RKO (cell line): ENCODE measurements at regions not wholly inside any gene's neighbourhood (a gene's known extent, or its start where the extent isn't known, plus 50 kb on each side); places are given as distances from the start of the nearest gene placed in this dataset.
"Not testable (repeated sequence)": the region's sequence is repeated elsewhere in the genome, so short reads cannot be mapped to it uniquely, and the experiment has no call there.

Experiments
- DNase-seq: peaks from one replicate; pipeline ENCODE4 v3.0.0-alpha.2; 2016; ENCODE audit warnings: low spot score

DNA sequence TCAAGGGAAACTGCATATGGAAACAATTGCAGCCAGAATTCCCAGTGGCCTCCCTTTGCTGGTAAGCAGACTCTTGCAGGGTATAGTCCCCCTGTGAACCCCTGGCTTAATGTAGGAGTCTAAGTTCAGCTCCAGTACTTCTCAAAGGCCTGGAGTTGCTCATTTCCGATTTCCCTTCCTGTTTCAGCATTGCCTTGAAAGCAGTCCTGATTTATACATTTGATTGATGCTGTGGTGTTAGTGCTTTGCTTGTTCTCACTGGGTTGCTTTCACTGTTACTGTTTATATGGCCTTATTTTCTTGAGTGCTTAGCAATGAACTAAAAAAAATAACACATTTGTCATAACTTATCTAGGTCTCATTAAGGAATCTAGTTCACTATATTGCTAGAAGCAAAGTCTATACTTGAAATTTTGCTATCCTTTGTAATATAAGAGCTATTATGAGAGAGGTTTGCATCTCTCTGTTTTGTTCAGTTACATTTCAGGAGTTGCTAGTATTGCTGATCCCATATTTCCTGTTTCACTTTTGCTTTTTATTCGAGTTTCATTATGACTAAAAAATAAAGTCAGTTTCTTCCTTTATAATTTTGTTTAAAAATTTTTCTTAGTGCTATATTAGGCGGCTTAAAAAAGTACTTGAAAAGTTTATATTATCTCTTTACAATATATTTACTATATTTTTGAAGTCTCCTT is 122.4 kb upstream of the NMUR2 start:
- no peak for DNase-seq

DNA sequence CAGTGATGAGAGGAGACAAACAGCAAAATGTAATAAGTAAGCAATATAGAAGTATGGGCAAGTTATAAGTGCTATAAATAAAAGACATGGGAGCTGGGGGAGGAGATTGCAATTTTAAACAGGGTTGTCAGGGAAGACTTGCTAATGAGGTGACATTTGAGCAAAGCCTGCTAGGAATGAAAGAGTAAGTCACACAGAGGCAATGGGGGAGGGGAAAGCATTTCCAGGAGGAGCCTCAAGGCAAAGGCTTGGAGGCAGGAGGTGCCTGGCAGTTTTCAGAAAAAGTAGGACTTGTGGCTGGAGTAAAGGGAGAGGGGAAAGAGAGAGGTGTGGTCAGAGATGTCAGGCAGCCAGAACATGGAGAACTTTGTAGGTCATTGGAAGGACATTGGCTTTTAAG is 124.4 kb upstream of the NMUR2 start:
- no peak for DNase-seq

DNA sequence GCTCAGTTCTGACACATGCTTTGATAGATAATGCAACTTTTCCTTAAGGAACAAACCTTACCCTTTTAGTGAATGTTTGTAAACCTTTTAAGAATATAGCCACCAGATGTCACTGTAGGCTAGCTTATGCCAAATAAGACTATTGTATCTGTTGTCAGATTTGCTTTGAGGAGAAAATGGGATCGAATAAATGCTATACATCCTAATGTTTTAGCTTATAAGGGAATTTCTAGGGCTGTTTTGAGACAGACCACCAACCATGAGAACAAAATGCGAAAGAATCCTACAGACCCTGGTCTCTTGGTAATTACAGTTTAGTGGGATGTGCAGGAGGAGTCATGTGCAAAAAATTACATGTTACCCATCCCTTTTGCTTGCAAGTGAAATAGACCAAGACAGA is 127.6 kb upstream of the NMUR2 start:
- DNase-seq: peak; percentile 65

DNA sequence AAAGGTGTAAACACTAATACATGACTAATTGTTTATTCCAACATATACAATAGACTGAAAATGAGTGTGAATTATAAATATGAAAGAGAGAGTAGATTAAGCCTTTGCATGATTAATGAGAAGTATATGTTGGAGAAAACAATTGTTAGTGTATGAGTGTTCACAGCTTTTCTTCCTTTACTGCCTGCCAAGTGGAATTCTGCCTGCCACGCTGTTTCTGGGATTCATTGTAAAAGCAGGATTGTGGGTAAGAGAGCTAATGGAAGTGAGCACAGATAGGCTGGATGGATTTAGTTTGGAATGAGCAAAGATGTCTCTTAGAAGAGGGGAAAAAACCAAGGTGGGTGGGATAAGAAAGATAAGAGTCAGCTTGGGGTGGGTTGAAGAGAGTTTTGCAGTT is 129.6 kb upstream of the NMUR2 start:
- no peak for DNase-seq

DNA sequence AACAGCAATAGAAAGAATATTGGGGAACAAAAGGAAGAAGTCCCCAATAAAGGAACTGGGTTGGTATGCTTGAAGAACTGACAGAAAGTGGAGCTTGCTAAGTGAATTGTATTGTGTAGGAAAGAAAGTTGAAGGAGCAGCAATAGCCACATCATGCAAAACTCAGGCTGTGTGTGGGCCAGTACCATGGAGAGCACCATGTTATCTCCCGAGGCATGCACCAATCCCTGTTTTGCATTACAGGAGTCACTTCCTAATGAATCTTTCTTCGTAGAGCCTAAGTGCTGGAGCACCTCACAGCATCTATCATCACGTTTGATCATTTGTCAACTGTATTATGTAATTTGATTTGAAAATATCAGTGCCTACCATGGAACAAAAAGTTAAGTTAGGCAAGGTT is 137.7 kb upstream of the NMUR2 start:
- peak; percentile 61 for DNase-seq

DNA sequence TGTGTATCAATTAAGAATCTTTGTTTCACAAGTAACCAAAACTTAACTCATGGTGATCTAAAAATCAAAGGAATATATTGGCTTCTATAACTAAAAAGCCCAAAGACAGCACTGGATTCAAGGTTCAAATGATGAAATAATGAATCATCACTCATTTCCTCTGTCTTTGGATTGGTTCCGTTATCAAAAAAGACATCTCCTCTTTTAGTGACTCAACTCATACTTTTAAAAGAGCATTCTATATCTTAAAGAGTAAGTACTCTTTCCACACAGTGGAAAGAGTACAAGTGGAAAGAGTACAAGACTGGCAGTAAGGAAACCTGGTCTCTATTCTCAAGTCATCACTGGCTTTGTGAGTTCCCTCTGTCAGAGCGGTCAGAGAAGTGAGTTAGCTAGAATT is 141.4 kb upstream of the NMUR2 start:
- no peak for DNase-seq

DNA sequence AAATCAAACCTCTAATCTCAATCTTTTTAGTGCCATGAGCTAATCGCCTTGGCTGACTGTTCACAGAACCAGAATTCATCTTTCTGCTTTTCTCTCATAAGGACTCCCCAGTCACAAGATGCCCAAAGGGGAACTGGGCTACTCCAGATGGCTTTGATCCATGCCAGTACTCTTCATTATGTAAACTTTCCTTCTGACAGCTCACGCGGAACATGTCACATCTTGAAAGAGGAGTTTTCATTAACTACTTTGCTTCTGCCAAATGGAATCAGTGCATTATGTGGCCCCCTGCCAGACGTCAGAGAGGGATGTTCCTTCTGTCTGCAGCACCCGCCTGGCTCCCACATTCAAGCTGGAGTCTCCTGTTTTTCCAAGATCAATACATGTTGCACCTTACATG is 142.1 kb upstream of the NMUR2 start:
- DNase-seq: no peak

DNA sequence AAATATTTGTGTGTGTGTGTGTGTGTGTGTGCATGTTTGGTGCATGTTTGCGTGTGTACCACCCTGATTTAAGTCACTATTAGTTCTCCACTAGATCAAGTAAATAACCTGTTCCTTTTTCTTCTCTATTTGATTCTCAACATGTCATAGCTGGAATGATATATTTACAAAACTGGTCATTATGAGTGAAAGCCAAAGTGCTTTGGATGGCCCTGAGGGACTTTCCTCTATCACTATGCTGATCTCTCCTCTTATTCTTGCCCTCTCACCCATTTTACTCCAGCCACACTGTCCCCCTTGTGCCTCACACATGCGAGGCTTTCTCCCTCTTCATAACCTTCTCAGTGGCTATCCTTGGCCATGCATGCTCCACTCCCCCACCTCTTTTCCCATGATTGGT is 144.6 kb upstream of the NMUR2 start:
- no peak for DNase-seq

DNA sequence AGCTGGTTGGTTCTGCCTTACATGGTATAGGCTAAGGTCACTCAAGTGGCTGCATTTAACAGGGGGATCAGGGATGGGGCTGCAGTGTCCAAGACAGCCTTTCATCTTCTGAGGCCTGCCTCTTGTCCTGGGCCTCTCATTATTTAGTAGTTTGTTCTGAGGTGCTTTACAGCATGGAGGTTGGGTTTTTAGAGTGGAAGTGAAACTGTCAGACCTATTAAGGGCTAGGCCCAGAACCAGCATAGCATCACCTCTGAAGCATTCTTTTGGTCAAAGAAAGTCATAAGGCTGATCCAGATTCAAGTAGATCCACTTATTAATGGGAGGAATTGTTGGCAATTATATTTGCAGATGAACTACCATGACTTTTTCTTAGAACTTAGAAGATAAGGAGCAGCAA is 146.0 kb upstream of the NMUR2 start:
- no peak for DNase-seq

DNA sequence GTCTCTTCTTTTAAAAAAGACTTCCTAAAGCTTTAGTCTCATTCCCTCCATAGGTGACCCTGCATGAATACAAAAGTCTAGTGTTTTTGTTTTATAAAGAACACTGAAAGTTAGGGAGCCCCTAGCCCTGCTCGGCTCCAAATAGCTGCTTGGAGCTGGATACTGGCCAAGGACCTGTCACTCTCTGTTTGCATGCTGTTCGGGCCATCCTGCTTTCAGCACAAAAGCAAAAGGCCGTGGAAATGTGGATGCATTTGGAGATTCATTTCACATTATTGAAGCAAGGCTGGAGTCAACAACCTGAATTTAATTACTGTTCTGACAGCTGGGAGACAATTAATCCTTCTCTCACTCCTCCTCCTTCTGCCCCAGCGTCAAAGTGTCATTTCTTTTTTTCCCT is 151.7 kb upstream of the NMUR2 start:
- DNase-seq: no peak

DNA sequence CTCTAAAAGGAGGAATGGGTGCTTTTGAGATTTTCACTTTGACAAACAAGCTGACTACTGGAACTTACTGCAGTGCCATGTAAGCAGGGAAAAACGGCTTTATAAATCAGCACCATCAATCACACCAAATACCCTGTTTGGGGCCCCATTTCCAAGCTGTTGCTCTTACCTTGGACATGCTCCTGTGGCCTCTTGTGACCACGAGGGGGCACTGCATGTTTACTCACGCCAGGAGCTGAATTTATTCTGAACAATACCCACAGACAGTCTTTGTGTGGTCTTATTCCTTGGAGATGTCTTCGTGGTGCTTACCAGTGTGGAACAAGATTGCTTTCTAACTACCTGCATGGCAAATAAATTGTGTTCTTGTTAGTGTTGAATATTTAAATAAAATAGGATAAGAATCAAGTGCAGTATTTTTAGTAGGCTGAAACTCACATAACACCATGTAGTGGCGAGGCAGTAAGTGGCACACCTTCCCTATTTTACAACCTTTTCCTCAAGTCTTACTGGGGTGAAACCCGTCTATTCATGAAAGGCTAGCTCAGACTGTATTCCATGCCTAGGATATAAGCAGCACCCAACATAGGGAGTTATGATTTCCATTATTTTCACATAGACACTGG is 155.5 kb upstream of the NMUR2 start:
- peak; percentile 41 for DNase-seq

DNA sequence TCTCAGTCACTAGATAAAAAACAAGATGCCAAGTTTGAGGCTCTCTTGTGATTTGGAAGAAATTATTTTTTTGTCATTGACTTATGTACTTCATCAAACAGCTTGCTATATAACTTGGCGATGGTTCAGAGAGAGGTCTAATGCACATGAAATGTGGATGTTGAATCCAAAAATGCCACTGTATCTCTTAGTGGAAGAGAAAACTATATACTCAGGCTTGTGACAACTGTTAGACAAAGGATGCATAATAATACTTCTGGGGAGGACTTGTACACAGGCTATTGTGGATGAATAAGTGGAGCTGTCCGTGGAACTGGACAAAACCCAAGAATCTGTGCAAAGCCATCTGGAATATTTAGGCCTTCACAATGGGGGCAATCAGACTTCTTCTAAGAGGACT is 162.9 kb upstream of the NMUR2 start:
- no peak for DNase-seq

DNA sequence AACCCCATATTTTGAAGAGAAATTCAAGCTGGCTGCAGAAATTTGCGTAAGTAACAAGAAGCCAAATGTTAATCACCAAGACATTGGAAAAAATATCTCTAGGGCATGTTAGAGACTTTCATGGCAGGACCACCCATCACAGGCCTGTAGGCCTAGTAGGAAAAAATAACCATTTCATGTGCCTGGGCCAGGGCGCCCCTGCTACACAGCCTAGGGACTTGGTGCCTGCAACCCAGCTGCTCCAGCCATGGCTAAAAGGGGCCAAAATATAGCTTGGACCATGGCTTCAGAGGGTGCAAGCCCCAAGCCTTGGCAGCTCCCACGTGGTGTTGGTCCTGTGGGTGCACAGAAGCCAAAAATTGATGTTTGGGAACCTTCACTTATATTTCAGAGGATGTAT is 167.7 kb upstream of the NMUR2 start:
- no peak for DNase-seq

DNA sequence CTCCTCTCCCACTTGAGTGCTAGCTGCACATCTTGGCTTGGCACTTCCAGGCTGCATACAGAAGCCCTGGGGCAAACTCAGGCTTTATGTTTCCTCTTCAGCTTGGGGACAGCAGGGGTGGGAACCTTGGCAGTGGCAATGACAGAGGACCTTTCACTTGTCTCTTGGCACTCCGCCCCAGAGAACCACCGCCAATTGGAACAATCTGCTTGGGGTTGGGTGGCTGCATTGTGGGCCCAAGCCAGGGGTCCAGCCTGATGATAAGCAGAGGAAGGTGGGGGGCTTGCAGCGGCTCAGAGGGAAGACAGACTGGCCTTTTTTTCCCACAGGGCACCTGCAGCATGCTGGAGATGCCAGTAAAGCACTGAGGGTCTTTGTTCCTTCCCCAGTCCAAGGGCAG is 179.0 kb upstream of the NMUR2 start:
- DNase-seq: no peak

DNA sequence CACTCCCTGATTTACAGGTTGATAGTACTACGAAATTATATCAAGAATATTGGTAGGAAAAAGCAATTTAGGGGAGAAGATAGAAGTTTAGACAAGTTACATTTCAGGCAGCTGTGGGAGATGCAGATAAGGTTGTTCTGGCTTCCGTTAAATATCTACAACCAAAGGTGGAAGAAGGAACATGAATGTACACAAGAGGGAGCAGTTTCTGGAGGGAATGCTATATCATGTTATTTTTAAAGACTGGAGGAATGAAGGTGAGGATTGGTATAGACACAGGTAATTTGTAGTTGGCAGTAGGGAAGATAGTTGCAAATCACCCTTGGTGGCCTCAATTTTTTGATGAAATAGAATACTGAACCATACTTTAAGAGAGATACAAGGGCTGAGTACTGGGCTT is 187.3 kb upstream of the NMUR2 start:
- peak; percentile 9 for DNase-seq

DNA sequence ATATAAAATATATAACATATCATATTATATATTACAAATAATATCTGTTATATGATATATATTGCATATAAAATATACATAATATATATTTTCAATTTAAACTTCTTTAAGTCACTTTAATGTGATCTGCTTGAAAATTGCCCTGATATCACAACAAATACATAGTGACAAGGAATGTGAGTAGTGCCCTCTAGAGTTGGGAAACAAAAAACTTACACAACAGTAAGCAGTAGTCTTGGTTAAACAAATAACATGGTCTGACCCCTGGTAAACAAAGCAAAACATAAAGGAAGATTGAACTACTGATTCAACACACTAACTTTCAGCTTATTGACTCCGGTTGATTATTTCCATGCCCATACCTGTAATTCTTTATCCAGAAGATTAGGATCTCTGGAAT is 188.3 kb upstream of the NMUR2 start:
- peak; percentile 27 for DNase-seq

DNA sequence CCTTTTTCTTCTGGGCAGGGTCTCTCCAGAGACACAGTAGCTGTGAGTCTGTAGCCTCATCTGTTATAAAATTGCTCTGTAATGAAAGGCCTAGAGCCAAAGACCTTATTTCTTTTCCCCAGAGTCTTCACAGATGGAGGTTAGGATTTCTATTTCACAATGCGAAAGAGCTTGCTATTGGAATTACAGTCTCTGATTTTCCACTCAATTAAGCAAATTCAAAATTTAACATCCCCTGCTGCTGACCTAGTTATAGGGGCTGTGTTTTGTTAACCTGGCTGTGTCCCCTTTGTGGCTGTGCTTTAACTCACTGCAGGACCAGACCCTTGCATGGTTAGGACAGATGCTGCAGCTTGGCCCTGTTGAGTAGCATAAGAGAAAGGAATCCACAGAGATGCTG is 190.3 kb upstream of the NMUR2 start:
- DNase-seq: no peak

DNA sequence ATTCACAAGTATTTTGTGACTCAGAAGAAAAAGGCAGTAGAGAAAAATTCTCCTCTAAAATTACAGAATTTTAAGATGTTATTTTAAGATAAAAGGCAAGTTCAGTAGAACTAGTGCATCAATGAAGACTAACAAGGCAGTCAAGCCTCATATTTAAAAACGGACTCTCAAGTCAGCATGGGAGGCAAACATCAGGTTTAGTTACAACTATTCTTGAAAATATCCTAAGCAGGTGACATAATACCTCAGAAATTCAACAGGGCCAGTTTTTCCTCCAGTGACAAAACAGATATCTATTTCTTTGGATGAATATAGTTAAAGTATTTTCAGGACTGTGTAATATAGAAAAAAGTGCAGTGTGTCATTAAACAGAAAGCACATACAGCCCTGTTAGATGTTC is 194.0 kb upstream of the NMUR2 start:
- DNase-seq: no peak

DNA sequence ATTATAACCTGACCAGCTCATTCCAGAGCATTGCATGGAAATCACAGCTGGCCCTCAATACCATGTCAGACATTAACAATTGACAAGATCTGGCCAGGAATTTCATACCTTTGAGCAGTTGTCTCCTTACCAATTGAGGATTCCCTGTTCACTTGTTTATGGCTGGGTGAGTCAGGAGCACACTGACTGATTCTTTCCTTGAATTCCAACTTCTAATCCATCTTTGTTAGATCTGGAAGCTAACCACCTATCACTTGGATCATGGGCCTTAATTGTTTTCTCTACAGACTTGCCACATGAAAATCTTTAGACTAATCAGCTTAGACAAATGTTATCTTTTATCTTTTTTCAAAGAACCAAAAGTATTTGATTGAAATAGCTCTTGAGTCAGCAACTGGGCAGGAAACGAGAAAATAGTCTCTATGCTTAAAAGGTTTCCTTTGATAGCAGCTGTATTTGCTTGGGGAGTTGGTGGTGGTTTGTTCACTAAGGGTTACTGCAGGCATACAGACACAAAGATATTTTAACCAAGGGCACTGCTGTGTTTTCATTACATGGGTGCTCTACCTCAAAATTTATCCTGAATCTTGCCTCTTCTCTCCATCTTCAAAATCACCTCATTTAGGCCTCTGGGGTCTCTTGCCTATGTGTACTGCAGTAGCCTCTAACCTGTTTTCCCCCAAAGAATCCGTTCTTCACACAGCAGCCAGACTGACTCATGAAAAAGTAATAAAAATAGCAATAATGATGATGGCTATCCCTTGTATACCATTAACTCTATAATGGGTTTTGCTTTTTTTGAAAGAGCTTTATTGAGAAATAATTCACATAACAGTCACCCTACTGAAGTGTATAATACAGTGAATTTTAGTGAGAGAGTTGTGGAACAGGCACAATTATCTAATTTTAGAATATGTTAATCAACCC is 197.0 kb upstream of the NMUR2 start:
- no peak for DNase-seq

DNA sequence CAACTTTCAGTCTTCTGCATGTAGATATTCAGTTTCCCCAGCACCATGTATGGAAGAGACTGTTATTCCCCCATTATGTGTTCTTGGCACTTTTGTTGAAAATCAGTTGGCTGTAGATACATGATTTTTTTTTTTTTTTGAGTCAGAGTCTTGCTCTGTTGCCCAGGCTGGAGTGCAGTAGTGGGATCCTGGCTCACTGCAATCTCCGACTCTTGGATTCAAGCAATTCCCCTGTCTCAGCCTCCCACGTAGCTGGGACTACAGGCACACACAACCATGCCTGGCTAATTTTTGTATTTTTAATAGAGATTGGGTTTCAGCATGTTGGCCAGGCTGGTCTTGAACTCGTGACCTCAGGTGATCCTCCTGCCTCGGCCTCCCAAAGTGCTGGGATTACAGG is 201.0 kb upstream of the NMUR2 start:
- not testable (repeated sequence) for DNase-seq

DNA sequence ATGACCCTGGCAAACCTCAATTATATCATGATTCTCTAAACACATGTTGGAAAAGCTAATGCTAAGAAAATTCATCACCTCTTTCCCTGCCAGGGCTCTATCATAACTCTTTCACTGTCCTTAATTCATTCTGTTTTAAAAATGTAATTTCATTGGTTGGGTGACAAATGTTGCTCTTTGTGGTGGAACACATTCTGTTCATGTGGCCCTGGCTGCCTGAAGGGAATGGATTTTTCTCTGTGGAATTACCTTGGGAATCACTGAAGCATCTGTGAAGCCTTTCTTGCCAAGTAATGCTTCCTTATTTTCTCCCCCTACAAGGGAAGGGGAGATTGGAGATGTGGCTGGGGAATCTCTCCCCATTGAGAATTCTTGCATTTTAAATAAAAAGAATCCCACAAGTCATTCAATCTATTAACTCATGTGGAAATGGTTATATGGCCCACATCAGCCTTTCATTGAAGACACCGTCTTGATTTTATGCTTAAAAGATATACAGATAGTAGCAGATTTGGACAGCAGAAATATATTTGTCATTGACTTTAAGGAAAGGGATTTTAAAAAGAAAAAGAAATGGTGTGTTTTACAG is 201.8 kb upstream of the NMUR2 start:
- DNase-seq: no peak

DNA sequence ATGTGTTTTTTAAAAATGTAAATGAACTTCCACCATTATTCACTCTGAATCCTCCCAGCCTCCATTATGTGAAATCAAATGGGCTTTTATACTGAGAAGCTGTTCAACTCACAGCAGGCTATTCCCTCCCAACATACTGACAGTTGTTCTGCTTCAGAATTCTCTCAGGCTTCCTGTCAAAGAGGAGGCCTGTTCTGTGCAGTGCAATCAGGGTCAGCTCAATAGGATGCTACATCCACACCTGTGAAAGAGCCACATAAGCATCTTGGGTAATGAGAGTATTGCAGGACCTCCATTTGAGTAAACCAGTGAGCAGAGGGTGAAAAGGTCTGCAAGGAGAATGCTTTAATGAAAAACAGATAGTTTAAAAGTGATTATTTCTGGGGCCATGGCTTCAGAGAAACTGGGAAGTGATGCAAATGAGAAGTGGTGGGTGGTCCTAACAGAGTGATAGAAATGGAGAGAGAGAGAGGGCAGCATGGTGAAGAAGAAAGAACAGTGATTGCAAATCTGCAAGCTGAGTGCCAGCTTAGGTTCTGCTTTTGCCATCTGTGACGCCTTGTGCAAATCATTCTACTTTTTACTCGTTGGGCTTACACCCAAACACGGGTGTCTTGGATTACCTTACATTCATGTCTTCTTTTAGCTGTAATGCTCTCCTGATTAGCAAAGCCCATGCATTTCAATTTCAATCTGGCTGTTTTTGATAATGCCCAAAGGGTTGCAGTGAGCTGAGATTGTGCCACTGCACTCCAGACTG is 202.5 kb upstream of the NMUR2 start:
- DNase-seq: no peak
